ENCODE measurements at regions not wholly inside any gene's neighbourhood (a gene's known extent, or its start where the extent isn't known, plus 50 kb on each side); places are given as distances from the start of the nearest gene placed in this dataset.

DNA sequence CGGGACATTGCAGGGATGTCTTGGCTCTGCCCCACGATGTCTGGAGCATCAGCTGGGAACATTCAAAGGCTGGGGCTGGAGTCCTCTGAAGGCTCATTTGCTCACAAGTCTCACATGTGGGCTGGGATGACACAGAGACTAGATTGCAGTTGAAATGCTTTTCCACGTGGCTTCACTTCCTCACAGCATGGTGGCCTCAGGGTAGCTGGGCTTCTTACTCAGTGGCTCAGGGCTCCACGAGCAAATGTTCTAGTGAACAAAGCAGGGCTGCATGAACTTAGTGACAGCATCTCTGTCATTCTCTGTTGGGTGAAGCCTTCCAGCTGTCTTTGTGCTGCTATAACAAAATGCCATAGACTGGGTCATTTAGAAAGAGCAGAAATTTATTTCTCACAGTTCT, 247.0 kb upstream of the POU3F1 start:
- Histone ChIP-seq H4K12ac (ENCODE audit: low read depth, low read length) (no peak overlapping the region), H3K27ac (ENCODE audit: low read depth, low read length) (no peak overlapping the region), H3K36me3 (ENCODE audit: control insufficient read depth in 1 of 2, insufficient read depth in 2 of 2, low read length in 2 of 2) (no peaks in the 10 kb centered on the region), H3K9me3 (ENCODE audit: insufficient read depth, low read depth, low read length) (peaks cover 3% of the 10 kb centered on the region), H3K14ac (ENCODE audit: low read length) (no peak overlapping the region), H3K4me2 (ENCODE audit: low read length) (no peak overlapping the region), H3K4ac (ENCODE audit: low read depth, low read length) (no peak overlapping the region), H3K23ac (ENCODE audit: low read length) (no peak overlapping the region), H2BK120ac (ENCODE audit: insufficient read depth, low read length, poor library complexity) (no peak overlapping the region), H3K18ac (ENCODE audit: low read length) (no peak overlapping the region), H3K79me2 (ENCODE audit: control insufficient read depth, insufficient read depth, low read length, poor library complexity) (no peaks in the 10 kb centered on the region), H3K4me1 (ENCODE audit: control insufficient read depth in 1 of 2, insufficient read depth in 2 of 2, low read length in 2 of 2) (no peaks in the 10 kb centered on the region), H4K8ac (ENCODE audit: low read depth, low read length) (no peak overlapping the region), H2AFZ (ENCODE audit: insufficient read depth, low read length, poor library complexity) (no peak overlapping the region), H3K4me3 (ENCODE audit: low read depth, low read length) (no peak overlapping the region), H2BK12ac (ENCODE audit: low read length) (no peak overlapping the region), H2BK5ac (ENCODE audit: low read depth, low read length, poor library complexity) (no peak overlapping the region), H3K27me3 (ENCODE audit: insufficient read depth, low read length) (no peaks in the 10 kb centered on the region), H3K9ac (ENCODE audit: low read length) (no peak overlapping the region), H4K91ac (ENCODE audit: low read depth, low read length) (no peak overlapping the region), H3K79me1 (ENCODE audit: low read length) (no peaks in the 10 kb centered on the region), H2AK5ac (ENCODE audit: low read length) (no peak overlapping the region)
- WGBS (ENCODE audit: extremely low coverage, insufficient coverage, insufficient read length), result no CpG with 5 or more reads among the region's 4 CpGs
- peak in 1 of 2 donors; percentile 17 for DNase-seq

- Histone ChIP-seq H2BK12ac (ENCODE audit: low read length) (no peak overlapping the region), H3K9ac (ENCODE audit: low read length) (no peak overlapping the region), H3K4me2 (ENCODE audit: low read length) (no peak overlapping the region), H2BK120ac (ENCODE audit: insufficient read depth, low read length, poor library complexity) (no peak overlapping the region), H3K4me3 (ENCODE audit: low read depth, low read length) (no peak overlapping the region), H3K9me3 (ENCODE audit: insufficient read depth, low read depth, low read length) (peaks cover 3% of the 10 kb centered on the region), H2AK5ac (ENCODE audit: low read length) (no peak overlapping the region), H2AFZ (ENCODE audit: insufficient read depth, low read length, poor library complexity) (no peak overlapping the region), H3K79me1 (ENCODE audit: low read length) (no peaks in the 10 kb centered on the region), H3K23ac (ENCODE audit: low read length) (no peak overlapping the region), H3K36me3 (ENCODE audit: control insufficient read depth in 1 of 2, insufficient read depth in 2 of 2, low read length in 2 of 2) (no peaks in the 10 kb centered on the region), H3K27me3 (ENCODE audit: insufficient read depth, low read length) (no peaks in the 10 kb centered on the region), H3K18ac (ENCODE audit: low read length) (no peak overlapping the region), H4K91ac (ENCODE audit: low read depth, low read length) (no peak overlapping the region), H4K8ac (ENCODE audit: low read depth, low read length) (no peak overlapping the region), H3K4ac (ENCODE audit: low read depth, low read length) (no peak overlapping the region), H2BK5ac (ENCODE audit: low read depth, low read length, poor library complexity) (no peak overlapping the region), H3K27ac (ENCODE audit: low read depth, low read length) (no peak overlapping the region), H4K12ac (ENCODE audit: low read depth, low read length) (no peak overlapping the region), H3K4me1 (ENCODE audit: control insufficient read depth in 1 of 2, insufficient read depth in 2 of 2, low read length in 2 of 2) (no peaks in the 10 kb centered on the region), H3K79me2 (ENCODE audit: control insufficient read depth, insufficient read depth, low read length, poor library complexity) (no peaks in the 10 kb centered on the region), H3K14ac (ENCODE audit: low read length) (no peak overlapping the region)
- DNase-seq, result no peak
- WGBS (ENCODE audit: extremely low coverage, insufficient coverage, insufficient read length), result no CpG with 5 or more reads among the region's 3 CpGs
These were observed 246.4 kb upstream of the POU3F1 start for GRCh38 chr1:38292969-38293368.

GRCh38 chr1:38291906-38292521, 245.4 kb upstream of the POU3F1 start:
- H4K8ac ChIP-seq (ENCODE audit: low read depth, low read length), result no peak overlapping the region
- no peak overlapping the region for H3K18ac ChIP-seq (ENCODE audit: low read length)
- no peak overlapping the region for H4K91ac ChIP-seq (ENCODE audit: low read depth, low read length)
- H3K27me3 ChIP-seq (ENCODE audit: insufficient read depth, low read length), result no peaks in the 10 kb centered on the region
- no peaks in the 10 kb centered on the region for H3K79me1 ChIP-seq (ENCODE audit: low read length)
- no peak overlapping the region for H3K4ac ChIP-seq (ENCODE audit: low read depth, low read length)
- H2BK120ac ChIP-seq (ENCODE audit: insufficient read depth, low read length, poor library complexity), result no peak overlapping the region
- no peak overlapping the region for H2AFZ ChIP-seq (ENCODE audit: insufficient read depth, low read length, poor library complexity)
- H3K23ac ChIP-seq (ENCODE audit: low read length), result no peak overlapping the region
- H3K4me3 ChIP-seq (ENCODE audit: low read depth, low read length), result no peak overlapping the region
- DNase-seq, result no peak
- no peak overlapping the region for H4K12ac ChIP-seq (ENCODE audit: low read depth, low read length)
- no peak overlapping the region for H3K14ac ChIP-seq (ENCODE audit: low read length)
- H3K79me2 ChIP-seq (ENCODE audit: control insufficient read depth, insufficient read depth, low read length, poor library complexity), result no peaks in the 10 kb centered on the region
- H3K27ac ChIP-seq (ENCODE audit: low read depth, low read length), result no peak overlapping the region
- H2BK12ac ChIP-seq (ENCODE audit: low read length), result no peak overlapping the region
- peaks cover 3% of the 10 kb centered on the region for H3K9me3 ChIP-seq (ENCODE audit: insufficient read depth, low read depth, low read length)
- H2AK5ac ChIP-seq (ENCODE audit: low read length), result no peak overlapping the region
- H3K4me1 ChIP-seq (ENCODE audit: control insufficient read depth in 1 of 2, insufficient read depth in 2 of 2, low read length in 2 of 2), result no peaks in the 10 kb centered on the region
- H3K36me3 ChIP-seq (ENCODE audit: control insufficient read depth in 1 of 2, insufficient read depth in 2 of 2, low read length in 2 of 2), result no peaks in the 10 kb centered on the region
- no peak overlapping the region for H2BK5ac ChIP-seq (ENCODE audit: low read depth, low read length, poor library complexity)
- WGBS (ENCODE audit: extremely low coverage, insufficient coverage, insufficient read length), result no CpG with 5 or more reads among the region's 26 CpGs
- no peak overlapping the region for H3K9ac ChIP-seq (ENCODE audit: low read length)
- peak overlapping the region; percentile 45 for H3K4me2 ChIP-seq (ENCODE audit: low read length)

- Histone ChIP-seq H3K4ac (ENCODE audit: low read depth, low read length) (no peak overlapping the region), H3K9ac (ENCODE audit: low read length) (no peak overlapping the region), H2BK12ac (ENCODE audit: low read length) (no peak overlapping the region), H3K36me3 (ENCODE audit: control insufficient read depth in 1 of 2, insufficient read depth in 2 of 2, low read length in 2 of 2) (no peaks in the 10 kb centered on the region), H3K4me1 (ENCODE audit: control insufficient read depth in 1 of 2, insufficient read depth in 2 of 2, low read length in 2 of 2) (no peaks in the 10 kb centered on the region), H3K9me3 (ENCODE audit: insufficient read depth, low read depth, low read length) (peaks cover 3% of the 10 kb centered on the region), H3K4me2 (ENCODE audit: low read length) (no peak overlapping the region), H3K4me3 (ENCODE audit: low read depth, low read length) (no peak overlapping the region), H4K8ac (ENCODE audit: low read depth, low read length) (no peak overlapping the region), H3K27ac (ENCODE audit: low read depth, low read length) (no peak overlapping the region), H4K91ac (ENCODE audit: low read depth, low read length) (no peak overlapping the region), H4K12ac (ENCODE audit: low read depth, low read length) (no peak overlapping the region), H2BK5ac (ENCODE audit: low read depth, low read length, poor library complexity) (no peak overlapping the region), H2BK120ac (ENCODE audit: insufficient read depth, low read length, poor library complexity) (no peak overlapping the region), H2AK5ac (ENCODE audit: low read length) (no peak overlapping the region), H3K18ac (ENCODE audit: low read length) (no peak overlapping the region), H3K79me1 (ENCODE audit: low read length) (no peaks in the 10 kb centered on the region), H3K14ac (ENCODE audit: low read length) (no peak overlapping the region), H3K79me2 (ENCODE audit: control insufficient read depth, insufficient read depth, low read length, poor library complexity) (no peaks in the 10 kb centered on the region), H2AFZ (ENCODE audit: insufficient read depth, low read length, poor library complexity) (no peak overlapping the region), H3K23ac (ENCODE audit: low read length) (no peak overlapping the region), H3K27me3 (ENCODE audit: insufficient read depth, low read length) (no peaks in the 10 kb centered on the region)
- DNase-seq, result no peak
- WGBS (ENCODE audit: extremely low coverage, insufficient coverage, insufficient read length), result no CpG with 5 or more reads among the region's 3 CpGs
These were observed 244.7 kb upstream of the POU3F1 start for GRCh38 chr1:38291336-38291735.

All from trophoblast cell (in vitro differentiated cells and primary cell).